ENCODE measurements at regions not wholly inside any gene's neighbourhood (a gene's known extent, or its start where the extent isn't known, plus 50 kb on each side); places are given as distances from the start of the nearest gene placed in this dataset.

- Histone ChIP-seq H3K9me3 (ENCODE audit: control extremely low read depth in 1 of 3, control insufficient read depth in 2 of 3, insufficient read depth in 1 of 3, low read length in 2 of 3) (no peaks in the 10 kb centered on the region), H3K79me2 (ENCODE audit: control insufficient read depth, insufficient read depth, low read length) (no peaks in the 10 kb centered on the region), H3K36me3 (replicated peaks in 1 of 2; ENCODE audit: control extremely low read depth in 1 of 2, control insufficient read depth in 1 of 2, extremely low read depth in 1 of 2, insufficient read depth in 2 of 2, low read length in 1 of 2) (no peaks in the 10 kb centered on the region), H3K4me1 (ENCODE audit: control insufficient read depth in 2 of 2, insufficient read depth in 2 of 2, low read length in 2 of 2) (no peaks in the 10 kb centered on the region), H3K27ac (ENCODE audit: low read length in 2 of 2) (no peak overlapping the region), H3K4me2 (replicated peaks; ENCODE audit: low read depth, low read length, poor library complexity, severe bottlenecking) (no peak overlapping the region), H2AFZ (ENCODE audit: insufficient read depth, low read depth, low read length, poor library complexity, severe bottlenecking) (no peak overlapping the region), H4K20me1 (ENCODE audit: control insufficient read depth, insufficient read depth, low read length, poor library complexity, severe bottlenecking) (no peaks in the 10 kb centered on the region), H3K9ac (ENCODE audit: low read length) (no peak overlapping the region), H3K27me3 (replicated peaks in 1 of 4; ENCODE audit: control extremely low read depth in 1 of 4, control insufficient read depth in 3 of 4, insufficient read depth in 4 of 4, low read length in 3 of 4) (no peaks in the 10 kb centered on the region), H3K4me3 (ENCODE audit: control extremely low read depth in 1 of 5, extremely low read depth in 1 of 5, insufficient read depth in 1 of 5, low read depth in 2 of 5, low read length in 4 of 5) (no peak overlapping the region)
- intact Hi-C loops (cut with micrococcal nuclease) = no loop called here
- Mint-ChIP-seq H3K4me1 (no peaks in the 10 kb centered on the region), H3K27ac (no peak overlapping the region), H3K4me3 (no peak overlapping the region), H3K27me3 (no peaks in the 10 kb centered on the region), H3K9me3 (ENCODE audit: insufficient read depth) (no peaks in the 10 kb centered on the region)
- no peak for TF ChIP-seq EZH2 (IDR thresholded peaks at IDR 0.05; ENCODE audit: borderline replicate concordance, insufficient read depth, low read depth, low read length, poor library complexity, severe bottlenecking)
- TF ChIP-seq, protein P1, sequence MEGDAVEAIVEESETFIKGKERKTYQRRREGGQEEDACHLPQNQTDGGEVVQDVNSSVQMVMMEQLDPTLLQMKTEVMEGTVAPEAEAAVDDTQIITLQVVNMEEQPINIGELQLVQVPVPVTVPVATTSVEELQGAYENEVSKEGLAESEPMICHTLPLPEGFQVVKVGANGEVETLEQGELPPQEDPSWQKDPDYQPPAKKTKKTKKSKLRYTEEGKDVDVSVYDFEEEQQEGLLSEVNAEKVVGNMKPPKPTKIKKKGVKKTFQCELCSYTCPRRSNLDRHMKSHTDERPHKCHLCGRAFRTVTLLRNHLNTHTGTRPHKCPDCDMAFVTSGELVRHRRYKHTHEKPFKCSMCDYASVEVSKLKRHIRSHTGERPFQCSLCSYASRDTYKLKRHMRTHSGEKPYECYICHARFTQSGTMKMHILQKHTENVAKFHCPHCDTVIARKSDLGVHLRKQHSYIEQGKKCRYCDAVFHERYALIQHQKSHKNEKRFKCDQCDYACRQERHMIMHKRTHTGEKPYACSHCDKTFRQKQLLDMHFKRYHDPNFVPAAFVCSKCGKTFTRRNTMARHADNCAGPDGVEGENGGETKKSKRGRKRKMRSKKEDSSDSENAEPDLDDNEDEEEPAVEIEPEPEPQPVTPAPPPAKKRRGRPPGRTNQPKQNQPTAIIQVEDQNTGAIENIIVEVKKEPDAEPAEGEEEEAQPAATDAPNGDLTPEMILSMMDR (IDR thresholded peaks at IDR 0.05) = no peak
- ATAC-seq (ENCODE audit: low read depth) (no peak), DNase-seq (no peak)
- ChIA-PET POLR2A (no interaction called here), CTCF (no interaction called here)
- no CpG with 5 or more reads among the region's 3 CpGs for WGBS (ENCODE audit: insufficient coverage)
These were observed 190.7 kb upstream of the ANK2 start for GRCh38 chr4:112858751-112859150.

- Histone ChIP-seq H4K20me1 (ENCODE audit: control insufficient read depth, insufficient read depth, low read length, poor library complexity, severe bottlenecking) (no peaks in the 10 kb centered on the region), H3K4me3 (ENCODE audit: control extremely low read depth in 1 of 5, extremely low read depth in 1 of 5, insufficient read depth in 1 of 5, low read depth in 2 of 5, low read length in 4 of 5) (no peak overlapping the region), H3K27ac (ENCODE audit: low read length in 2 of 2) (no peak overlapping the region), H3K4me2 (replicated peaks; ENCODE audit: low read depth, low read length, poor library complexity, severe bottlenecking) (no peak overlapping the region), H3K9ac (ENCODE audit: low read length) (no peak overlapping the region), H3K36me3 (replicated peaks in 1 of 2; ENCODE audit: control extremely low read depth in 1 of 2, control insufficient read depth in 1 of 2, extremely low read depth in 1 of 2, insufficient read depth in 2 of 2, low read length in 1 of 2) (no peaks in the 10 kb centered on the region), H3K79me2 (ENCODE audit: control insufficient read depth, insufficient read depth, low read length) (no peaks in the 10 kb centered on the region), H3K27me3 (replicated peaks in 1 of 4; ENCODE audit: control extremely low read depth in 1 of 4, control insufficient read depth in 3 of 4, insufficient read depth in 4 of 4, low read length in 3 of 4) (no peaks in the 10 kb centered on the region), H3K4me1 (ENCODE audit: control insufficient read depth in 2 of 2, insufficient read depth in 2 of 2, low read length in 2 of 2) (no peaks in the 10 kb centered on the region), H3K9me3 (ENCODE audit: control extremely low read depth in 1 of 3, control insufficient read depth in 2 of 3, insufficient read depth in 1 of 3, low read length in 2 of 3) (no peaks in the 10 kb centered on the region), H2AFZ (ENCODE audit: insufficient read depth, low read depth, low read length, poor library complexity, severe bottlenecking) (no peak overlapping the region)
- intact Hi-C loops (cut with micrococcal nuclease) = no loop called here
- ATAC-seq (ENCODE audit: low read depth) (no peak), DNase-seq (no peak)
- Mint-ChIP-seq H3K4me3 (no peak overlapping the region), H3K9me3 (ENCODE audit: insufficient read depth) (no peaks in the 10 kb centered on the region), H3K4me1 (no peaks in the 10 kb centered on the region), H3K27me3 (no peaks in the 10 kb centered on the region), H3K27ac (no peak overlapping the region)
- WGBS (ENCODE audit: insufficient coverage) = no CpG with 5 or more reads among the region's 2 CpGs
- ChIA-PET POLR2A (no interaction called here), CTCF (no interaction called here)
- TF ChIP-seq, protein P1 (IDR thresholded peaks at IDR 0.05) = no peak
- TF ChIP-seq EZH2 (IDR thresholded peaks at IDR 0.05; ENCODE audit: borderline replicate concordance, insufficient read depth, low read depth, low read length, poor library complexity, severe bottlenecking) = no peak
These were observed 189.8 kb upstream of the ANK2 start for GRCh38 chr4:112859456-112860184.

Data from B cell (primary cell).